GM18499 (cell line): ENCODE measurements at regions not wholly inside any gene's neighbourhood (a gene's known extent, or its start where the extent isn't known, plus 50 kb on each side); places are given as distances from the start of the nearest gene placed in this dataset.

Experiments used
- ATAC-seq: cut with Tn5 transposase; IDR thresholded peaks from one replicate; pipeline ENCODE4 v1.9.1; 2021; ENCODE audit warnings: moderate number of reproducible peaks; ENCODE audit not compliant: insufficient read depth, unreplicated experiment

DNA sequence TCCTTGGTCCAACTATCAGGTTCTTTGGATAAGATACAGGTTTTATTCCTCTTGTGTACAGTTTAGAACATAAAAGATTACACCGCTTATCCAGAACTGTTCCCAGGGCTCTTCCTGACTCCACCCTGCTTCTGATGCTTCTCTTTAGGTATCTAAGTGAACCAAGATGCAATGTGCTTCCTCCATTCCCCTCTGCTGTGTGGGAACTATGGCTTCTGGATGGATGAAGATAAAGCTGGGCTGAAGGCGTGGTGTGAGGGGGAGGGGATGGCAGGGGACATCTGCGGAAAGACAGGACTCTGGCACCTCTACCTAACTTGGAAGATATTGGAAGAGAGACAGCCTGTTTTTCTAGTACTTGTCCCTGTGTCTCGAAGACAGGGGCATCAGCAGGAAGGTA, 209.9 kb upstream of the TBX20 start:
- no peak for ATAC-seq

DNA sequence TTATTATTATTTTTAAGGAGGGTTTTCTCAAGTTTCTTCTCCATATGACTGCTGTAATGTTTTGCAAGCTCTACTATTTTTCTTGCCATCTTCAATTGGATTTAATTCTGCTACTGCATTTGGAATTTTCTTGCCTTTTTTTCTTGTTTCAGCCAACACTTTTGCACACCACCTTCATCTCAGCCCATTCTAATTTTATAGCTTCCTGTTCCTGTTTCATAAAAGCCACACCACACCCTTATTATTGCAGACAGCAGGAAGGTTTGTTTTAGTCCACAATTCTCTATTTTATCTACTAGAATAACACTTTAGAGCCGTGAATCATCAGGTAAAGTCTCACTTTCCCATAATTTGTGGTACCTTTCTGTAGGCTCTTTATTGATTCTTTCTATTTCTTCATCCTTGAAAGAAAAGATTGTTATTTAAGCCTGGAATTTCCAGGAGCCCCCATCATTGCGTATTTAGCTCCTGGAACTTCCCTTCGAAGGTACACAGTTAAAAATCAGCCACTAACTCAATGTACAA, 209.3 kb upstream of the TBX20 start:
- ATAC-seq = no peak

DNA sequence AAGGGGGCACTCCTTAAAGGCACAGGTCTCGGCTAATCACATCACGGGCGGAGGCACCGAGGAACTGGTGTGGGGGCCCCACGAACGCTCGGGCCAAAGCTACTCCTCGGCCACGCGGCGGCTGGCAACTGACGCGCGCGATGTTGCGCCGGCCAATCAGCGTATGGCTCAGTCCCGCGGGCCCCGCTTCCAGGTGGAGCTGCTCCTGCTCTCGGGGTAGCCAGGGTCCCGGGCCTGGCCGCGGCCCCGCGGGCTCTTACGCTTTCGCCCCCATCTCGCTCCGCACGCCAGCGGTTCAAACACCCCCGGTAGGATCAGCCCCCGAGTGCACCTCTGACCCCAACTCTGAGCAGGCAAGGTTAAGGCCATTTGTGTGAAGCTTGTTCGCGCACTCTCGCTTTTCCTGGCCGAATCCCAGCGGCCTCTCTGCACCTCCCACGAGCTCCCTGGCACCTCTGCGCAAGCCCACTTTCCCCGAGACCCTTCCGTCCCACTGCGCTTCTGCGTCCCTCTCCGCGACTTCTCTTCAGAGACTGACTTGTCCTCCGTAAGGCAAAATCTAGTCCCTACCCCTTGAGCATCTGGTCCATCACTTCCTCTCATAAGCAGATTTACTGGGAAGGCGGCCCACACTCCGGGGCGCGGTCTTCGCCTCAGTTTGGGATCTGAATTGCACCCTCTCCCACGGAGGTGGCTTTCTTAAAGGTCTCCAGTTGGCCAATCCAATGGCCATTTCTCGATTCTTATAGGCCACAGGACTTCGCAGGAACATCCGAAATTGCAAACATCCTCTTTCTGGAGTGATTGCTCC, 200.9 kb upstream of the TBX20 start:
- ATAC-seq = no peak

DNA sequence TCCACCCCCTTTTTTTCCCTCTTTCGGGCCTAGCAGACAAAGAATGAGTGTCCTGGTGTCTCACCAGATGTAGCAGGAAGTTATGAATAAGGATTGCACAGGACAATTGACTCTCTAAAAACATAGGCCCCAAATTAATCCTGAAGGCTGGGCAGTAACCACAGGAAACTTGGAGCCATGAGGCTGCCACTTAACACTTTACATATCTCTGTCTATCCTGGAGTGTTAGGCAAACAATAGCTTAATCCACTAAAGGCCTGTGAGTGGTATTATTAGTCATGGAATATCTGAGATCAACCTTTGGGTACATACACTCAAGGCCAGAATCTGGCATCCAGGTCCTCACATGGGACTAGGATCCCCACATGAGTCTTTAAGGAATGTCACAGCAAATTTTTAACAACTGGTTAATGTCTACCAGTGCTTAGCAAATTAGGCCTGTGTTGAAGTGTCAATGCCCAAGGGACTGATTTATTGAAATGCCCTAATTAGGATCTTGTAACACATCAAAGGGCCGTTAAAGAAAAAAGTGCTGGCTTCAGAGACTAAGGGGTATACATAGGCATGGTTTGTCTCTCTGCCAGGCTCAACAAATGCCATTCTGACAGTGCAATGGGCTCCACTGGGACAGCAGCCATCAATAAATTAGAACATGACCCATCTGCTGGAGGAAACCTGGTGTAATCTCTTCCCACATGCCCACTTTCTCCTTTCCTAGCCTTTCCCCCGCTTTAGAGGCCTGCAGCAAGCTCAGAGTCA, 196.7 kb upstream of the TBX20 start:
- no peak for ATAC-seq

DNA sequence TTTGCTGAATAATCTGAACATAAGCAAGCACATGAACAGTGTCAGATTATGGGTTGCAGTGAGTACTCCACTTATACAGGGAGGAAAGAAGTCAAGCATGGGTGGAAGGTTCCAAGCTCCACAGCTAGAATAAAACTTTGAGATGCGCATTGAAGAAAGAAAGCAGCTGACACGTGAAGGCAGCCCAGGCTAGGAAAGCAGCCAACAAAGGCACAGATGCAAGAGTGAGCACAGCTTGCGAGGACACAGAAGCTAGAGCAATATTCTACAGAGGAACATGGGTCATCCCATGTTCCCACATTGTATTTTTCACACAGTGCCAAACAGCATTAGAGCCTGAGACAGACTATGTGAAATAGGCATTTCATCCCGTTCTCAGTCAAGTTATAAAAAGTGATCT, 194.6 kb upstream of the TBX20 start:
- ATAC-seq = no peak

DNA sequence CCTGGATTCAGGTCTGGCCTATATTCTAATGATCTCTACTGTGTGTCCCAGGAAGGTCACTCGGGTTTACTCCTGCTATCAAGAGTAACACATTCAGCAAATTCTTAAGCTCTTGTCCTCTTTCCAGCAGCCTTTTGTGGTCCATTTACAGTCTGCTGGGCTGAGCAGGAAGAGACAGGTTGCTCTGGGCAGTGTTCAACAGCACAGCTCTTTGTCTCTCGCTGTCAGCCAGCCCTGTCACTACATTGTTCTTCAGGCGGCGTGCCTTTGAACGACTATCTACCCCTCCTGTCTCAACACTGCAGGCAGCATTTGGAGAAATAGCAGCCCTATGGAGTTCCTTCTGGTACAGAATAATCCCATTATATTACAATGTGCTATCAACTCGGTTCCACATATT, 192.2 kb upstream of the TBX20 start:
- no peak for ATAC-seq

DNA sequence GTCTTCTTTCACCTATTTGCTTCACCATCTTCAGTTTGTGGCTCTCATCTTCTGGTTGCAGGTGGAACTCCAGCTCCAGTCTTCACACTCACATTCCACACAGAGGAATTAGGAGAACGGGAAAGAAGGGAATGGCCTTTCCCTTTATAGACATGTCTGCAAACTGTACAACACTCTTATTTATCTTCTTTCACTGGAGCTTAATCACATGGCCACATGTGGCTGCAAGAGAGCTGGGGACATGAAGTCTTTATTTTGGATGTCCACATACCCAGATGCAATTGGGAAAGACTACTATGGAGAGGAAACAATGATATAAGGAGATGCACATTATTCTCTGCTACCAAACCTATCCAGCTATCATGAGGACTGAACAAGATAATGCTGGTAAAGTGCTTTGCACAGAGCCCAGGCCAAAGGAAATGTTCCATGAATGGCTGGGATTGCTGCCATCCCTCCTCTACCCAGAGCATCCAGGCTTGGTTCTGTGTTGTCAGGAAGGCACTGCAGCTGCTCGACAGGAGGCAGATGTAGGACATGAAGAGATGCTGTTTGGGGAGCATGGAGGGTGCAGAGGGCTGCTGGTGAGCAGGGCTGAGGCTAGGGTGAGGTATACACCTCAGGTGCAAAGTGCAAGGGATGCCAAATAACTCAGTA, 183.8 kb upstream of the TBX20 start:
- ATAC-seq = no peak

DNA sequence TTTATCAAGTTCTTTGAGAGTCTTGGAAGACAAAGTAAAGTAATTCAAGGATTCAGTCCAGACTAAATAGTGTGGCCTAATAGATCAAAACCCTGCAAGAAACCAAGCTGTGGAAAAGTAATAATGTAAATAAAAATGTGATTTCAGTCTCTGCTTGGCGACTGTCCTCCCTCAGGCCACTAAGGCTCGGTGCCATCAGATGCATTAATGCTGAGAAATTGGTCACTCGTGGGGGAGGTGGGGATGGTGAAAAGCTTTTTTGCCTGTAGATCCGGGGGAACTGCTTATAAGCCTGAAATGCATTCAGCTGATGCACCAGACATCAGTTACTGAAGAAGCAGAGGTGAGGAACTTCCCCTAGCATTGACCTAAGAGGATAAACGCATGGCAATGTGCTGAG, 182.6 kb upstream of the TBX20 start:
- no peak for ATAC-seq

DNA sequence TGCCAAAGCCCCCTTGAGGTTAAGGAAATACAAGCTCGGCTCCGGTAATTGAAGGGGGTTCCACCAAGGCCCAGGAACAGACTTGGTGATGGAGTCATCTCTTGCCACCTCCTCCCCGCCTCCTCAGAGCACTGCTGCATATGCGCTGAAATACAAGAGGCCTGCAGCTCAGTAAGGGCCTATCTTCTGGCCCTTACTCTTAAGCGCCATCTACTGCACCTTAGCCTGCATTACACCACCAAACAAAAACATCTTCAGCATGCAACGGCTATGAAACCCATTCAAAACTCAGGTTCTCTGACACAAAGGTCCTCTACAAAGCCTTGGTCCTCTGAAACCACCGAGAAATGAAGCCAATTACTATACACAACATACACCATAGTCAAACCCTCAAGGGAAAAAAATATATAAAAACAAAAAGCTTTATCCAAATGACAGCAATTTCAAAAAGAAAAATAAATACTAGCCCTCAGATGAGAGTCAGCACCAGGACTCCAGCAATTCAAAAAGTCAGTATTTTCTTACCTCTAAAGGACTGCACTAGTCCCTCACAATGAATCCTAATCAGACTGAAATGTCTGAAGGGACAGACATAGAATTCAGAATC, 176.8 kb upstream of the TBX20 start:
- ATAC-seq = no peak

DNA sequence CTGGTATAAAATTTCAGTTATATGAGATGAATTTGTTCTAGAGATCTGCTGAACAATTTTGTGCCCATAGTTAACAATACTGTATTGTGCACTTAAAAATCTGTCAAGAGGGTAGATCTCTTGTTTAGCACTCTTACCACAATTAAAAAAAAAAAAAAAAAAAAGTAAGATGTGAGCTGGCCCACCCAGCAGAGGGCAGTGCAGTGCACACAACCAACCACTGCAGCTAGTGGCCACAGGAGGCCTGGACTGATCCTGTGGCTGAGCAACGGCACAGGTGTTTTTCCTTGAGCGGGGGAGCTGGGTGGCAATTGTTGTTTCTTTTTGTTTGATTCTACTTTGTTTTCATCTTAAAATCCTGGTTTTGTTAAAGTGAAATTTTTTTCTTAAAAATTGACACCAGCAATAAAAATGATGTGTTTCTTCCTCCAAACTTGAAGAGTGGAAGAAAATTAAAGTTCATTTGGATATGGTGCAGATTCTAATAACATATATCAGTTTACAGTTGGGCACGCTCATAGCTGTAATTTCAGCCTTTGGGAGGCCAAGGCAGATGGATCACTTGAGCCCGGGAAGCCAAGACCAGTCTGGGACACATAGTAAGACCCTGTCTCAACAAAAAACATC, 171.1 kb upstream of the TBX20 start:
- peak; percentile 63 for ATAC-seq

DNA sequence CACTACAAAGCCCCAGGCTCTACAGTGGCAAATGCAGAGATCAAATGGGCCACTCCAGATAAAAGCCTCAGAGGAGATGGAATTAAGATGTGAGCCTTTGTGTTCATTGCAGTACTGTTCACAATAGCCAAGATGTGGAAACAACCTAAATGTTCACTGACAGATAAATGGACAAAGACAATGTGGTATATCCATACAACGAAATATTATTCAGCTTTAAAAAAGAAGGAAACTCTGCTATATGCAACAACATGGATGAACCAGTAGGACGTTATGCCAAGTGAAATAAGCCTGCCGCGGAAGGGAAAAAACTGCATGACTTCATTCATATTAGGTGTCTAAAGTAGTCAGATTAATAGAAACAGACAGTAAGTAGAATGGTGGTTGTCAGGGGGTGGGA, 170.5 kb upstream of the TBX20 start:
- ATAC-seq = no peak

DNA sequence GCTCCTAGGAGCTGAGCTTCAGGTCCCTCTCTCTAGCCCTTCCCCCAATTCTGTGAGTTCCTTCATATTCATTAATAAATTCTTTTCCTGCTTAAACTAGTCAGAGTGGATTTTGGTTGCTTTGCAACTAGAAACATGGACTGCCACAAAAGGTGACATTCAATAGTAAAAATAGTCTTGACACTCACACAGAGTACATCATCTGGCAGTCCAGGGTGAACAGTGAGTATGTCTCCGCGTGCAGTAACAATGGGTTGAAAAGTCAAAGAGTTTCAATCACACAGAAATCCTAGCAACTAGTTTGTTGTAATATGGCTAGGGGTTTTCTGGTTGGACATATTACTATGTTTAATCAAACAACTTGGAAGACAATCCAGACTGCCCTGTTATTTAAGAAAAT, 168.8 kb upstream of the TBX20 start:
- ATAC-seq = no peak

DNA sequence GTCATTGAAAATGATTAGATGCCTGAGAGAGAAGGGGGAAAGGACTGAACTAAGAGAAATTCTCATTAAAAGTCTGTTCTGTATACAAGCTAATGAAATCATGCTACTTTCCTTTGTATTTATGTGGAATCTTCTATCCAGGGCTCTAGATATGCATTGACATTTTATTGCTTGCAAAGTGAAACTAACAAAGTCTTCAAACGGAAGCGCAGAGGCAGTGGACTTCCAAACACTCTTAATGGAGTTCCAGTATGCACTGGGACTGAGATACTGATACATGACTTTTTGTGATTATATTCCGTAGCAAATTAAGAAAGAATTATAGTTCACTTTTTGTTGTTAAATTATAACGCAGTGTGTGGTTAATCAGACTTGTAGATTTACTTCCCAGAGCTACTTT, 166.8 kb upstream of the TBX20 start:
- no peak for ATAC-seq

DNA sequence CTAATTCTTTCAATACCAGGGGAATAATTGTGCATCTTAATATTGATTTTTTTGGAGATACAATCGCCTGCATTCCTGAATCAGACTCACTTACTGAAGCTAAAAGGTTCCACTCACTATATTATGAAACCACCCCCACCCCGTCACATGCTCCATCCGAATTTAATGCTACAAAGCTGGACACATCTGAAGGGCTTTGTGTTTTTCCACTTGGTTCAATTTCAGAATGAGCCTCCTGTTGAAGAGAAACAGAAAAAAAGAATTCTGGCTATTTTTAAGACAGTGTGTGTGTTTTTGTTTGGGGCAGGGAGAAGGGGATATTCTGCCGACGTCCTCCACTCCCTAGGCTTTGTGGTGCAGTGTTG, 165.5 kb upstream of the TBX20 start:
- no peak for ATAC-seq

DNA sequence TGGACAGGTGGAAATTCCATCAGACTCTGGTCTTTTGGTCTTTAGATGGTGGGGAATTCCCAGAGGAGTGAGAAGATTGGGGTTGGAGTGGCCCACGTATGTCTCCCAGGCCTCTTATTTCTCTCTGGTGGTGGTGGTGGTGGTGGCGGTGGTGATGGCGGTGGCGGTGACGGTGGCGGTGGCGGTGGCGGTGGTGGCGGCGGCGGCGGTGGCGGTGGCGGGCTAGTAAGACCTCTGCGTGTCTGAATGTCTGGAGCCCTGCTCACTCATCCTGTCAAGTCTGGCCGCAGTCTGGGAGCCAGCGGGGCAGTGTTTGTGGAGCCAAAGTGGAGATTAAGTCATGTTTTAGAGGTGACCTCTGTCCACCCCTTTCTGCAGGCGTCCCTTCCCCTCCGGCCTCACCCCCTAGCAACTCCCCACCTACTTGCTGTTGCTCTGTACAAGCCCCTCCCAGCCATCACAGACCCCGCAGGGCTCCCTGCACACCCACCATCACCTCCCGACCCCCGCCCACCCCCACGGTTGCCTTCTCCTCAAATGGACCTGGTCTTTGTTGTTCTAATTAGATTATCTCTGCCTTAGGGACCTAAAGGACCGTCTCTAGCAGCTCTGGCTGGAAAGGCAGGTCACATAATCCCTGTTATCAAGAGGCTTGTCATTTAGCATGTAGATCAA, 165.0 kb upstream of the TBX20 start:
- ATAC-seq = no peak

DNA sequence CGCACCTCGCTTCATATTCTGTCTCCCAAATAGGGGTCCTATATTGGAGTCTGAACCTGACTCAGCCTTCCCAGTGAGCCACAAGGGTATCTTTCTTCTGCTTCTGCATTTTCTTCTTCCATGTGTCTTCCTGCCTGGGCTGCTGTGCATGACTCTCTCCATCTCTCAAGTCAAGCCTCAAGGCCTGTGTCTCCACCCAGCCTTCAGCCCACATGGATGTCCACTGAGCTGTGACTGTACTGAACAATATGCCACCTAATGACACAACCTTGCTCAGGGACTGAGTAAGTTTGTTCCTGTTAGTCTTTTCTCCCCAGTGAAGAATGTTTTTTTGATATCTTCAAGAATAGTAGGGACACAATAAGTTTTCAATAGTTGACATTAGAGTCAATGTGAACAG, 162.7 kb upstream of the TBX20 start:
- no peak for ATAC-seq

DNA sequence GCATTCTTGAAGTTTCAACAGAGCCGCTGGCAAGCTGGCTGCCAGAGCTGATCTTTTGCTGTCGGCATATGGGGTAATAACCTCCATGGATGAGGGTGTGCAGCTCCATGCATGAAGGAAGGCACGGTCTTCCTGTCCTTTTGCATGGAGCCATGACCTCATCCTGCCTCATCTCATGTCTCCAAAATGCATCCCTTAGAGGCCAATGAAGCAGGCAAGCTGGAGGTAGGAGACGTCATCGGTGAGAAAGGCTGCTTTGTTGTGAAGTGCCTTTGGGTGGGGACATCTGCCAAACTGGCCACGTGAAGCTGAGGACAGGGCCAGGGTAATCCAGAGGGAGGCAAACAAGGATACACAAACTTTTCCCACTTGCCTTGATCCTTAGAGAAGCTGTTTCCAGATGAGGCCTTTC, 161.5 kb upstream of the TBX20 start:
- no peak for ATAC-seq

DNA sequence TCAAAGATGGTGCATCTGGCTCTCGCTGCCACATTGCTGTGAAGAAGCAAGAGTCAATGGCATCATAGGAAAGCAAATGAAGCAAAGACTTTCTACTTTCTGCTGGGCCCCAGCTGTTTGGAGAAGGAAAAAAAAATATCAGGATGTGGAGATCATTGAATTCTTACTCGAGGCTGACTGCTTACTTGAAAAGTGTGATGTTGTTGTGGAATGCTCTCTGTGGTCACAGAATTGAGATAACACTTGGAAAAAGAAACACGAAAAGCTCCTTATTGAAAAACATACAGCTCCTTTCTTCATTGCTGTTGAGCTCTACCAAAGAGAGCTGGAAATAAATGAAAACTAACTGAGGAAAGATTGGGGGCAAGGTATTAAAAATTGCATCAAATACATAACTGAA, 157.4 kb upstream of the TBX20 start:
- ATAC-seq = no peak

DNA sequence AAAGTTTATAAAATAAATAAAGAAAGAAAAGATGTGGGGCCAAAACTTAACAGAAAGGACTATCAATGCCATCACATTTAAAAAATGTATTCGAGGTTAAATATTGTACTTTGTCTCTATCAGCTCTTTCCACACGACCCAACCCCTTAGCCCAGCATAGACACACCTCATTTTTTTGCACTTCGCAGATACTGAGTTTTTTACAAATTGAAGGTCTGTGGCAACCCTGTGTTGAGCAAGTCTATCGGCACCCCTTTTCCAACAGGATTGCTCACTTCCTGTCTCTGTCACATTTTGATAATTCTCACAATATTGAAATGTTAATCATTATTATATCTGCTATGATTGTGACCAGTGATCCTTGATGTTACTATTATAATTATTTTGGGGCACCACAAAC, 151.6 kb upstream of the TBX20 start:
- no peak for ATAC-seq
